DOHH2 (cell line): ENCODE measurements at regions not wholly inside any gene's neighbourhood (a gene's known extent, or its start where the extent isn't known, plus 50 kb on each side); places are given as distances from the start of the nearest gene placed in this dataset.

Experiments
- H3F3A ChIP-seq: fragments of 200-600 bp; sonication (generic), shearing (Covaris generic); 2 replicates; pipeline ENCODE4 v1.6.0; 2016; ENCODE audit warnings: antibody characterized with exemption, mild to moderate bottlenecking; ENCODE audit not compliant: control insufficient read depth, insufficient read depth
- H3K27ac ChIP-seq: fragments of 200-600 bp; sonication (generic); 2 replicates; pipeline ENCODE4 v1.5.1; 2014; ENCODE audit warnings: low read depth, mild to moderate bottlenecking, low read length, moderate library complexity
- H3K27me3 ChIP-seq: fragments of 200-600 bp; sonication (generic); 2 replicates; pipeline ENCODE4 v1.6.1; 2014; ENCODE audit warnings: mild to moderate bottlenecking, low read length, mixed read lengths; ENCODE audit not compliant: control insufficient read depth
- H3K36me3 ChIP-seq: fragments of 200-600 bp; sonication (generic); 2 replicates; pipeline ENCODE4 v1.6.1; 2014; ENCODE audit warnings: mild to moderate bottlenecking, low read length, moderate library complexity, mixed read lengths; ENCODE audit not compliant: control insufficient read depth
- H3K4me1 ChIP-seq: fragments of 200-600 bp; sonication (generic); 2 replicates; pipeline ENCODE4 v1.6.1; 2014; ENCODE audit warnings: mild to moderate bottlenecking, low read length, mixed read lengths; ENCODE audit not compliant: control insufficient read depth
- H3K4me2 ChIP-seq: fragments of 200-600 bp; sonication (generic); 2 replicates; pipeline ENCODE4 v1.6.0; 2014; ENCODE audit warnings: mild to moderate bottlenecking, low read length, moderate library complexity
- H3K4me3 ChIP-seq: fragments of 200-600 bp; sonication (generic); 2 replicates; pipeline ENCODE4 v1.5.1; 2014; ENCODE audit warnings: mild to moderate bottlenecking, low read length, mixed read lengths
- H3K79me2 ChIP-seq: fragments of 200-600 bp; sonication (generic); 2 replicates; pipeline ENCODE4 v1.6.1; 2014; ENCODE audit warnings: mild to moderate bottlenecking, low read length, mixed read lengths; ENCODE audit not compliant: control insufficient read depth
- H3K9me2 ChIP-seq: fragments of 200-600 bp; sonication (generic); replicated peaks from 2 replicates; pipeline ENCODE4 v1.6.1; 2014; ENCODE audit warnings: mild to moderate bottlenecking, low read length, mixed read lengths; ENCODE audit not compliant: control insufficient read depth
- H3K9me3 ChIP-seq: fragments of 200-600 bp; sonication (generic); 2 replicates; pipeline ENCODE4 v1.6.1; 2014; ENCODE audit warnings: antibody characterized with exemption, low read length, mixed read lengths; ENCODE audit not compliant: control insufficient read depth, insufficient read depth
- H4K20me1 ChIP-seq: fragments of 200-600 bp; sonication (generic); 2 replicates; pipeline ENCODE4 v1.6.0; 2014; ENCODE audit warnings: low read depth, mild to moderate bottlenecking, antibody characterized with exemption, low read length, moderate library complexity; ENCODE audit not compliant: control insufficient read depth, insufficient read depth
- EZH2phosphoT487 ChIP-seq: fragments of 200-600 bp; sonication (generic); IDR thresholded peaks from 2 replicates; pipeline ENCODE4 v1.6.1; 2017; ENCODE audit warnings: borderline replicate concordance, mild to moderate bottlenecking, antibody characterized with exemption, low read length, moderate library complexity, mixed read lengths
- TF ChIP-seq, protein P1 (sequence below): fragments of 200-600 bp; sonication (generic); IDR thresholded peaks from one replicate; pipeline ENCODE4 v1.5.1; 2014; ENCODE audit warnings: antibody characterized with exemption, mild to moderate bottlenecking, low read depth, low read length; ENCODE audit not compliant: poor library complexity, severe bottlenecking

DNA sequence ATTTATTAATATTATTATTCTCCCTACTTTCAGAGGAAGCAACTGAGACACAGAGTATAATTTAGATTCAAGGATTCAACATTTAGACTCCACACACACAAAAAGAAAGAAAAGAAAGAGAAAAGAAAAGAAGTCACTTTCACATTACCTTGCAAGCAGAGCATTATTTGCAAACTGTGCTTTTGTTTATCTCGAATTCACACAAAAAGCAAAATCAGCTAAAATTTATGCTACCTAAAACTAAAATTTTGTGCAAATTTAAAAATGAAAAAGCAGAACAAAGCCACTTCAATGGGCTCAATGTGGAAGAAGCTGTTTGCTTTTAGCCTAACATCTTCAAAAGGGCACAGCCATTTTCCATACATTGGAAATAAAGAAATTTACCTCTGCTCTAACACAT lies 1282.7 kb upstream of the GYPC start:
- H3K79me2 ChIP-seq, result no peaks in the 10 kb centered on the region
- H3K4me2 ChIP-seq, result no peak overlapping the region
- H4K20me1 ChIP-seq, result no peaks in the 10 kb centered on the region
- H3K9me2 ChIP-seq, result no peaks in the 10 kb centered on the region
- no peak overlapping the region for H3K4me3 ChIP-seq
- no peaks in the 10 kb centered on the region for H3F3A ChIP-seq
- no peaks in the 10 kb centered on the region for H3K4me1 ChIP-seq
- H3K36me3 ChIP-seq, result no peaks in the 10 kb centered on the region
- no peak overlapping the region for H3K27ac ChIP-seq
- H3K27me3 ChIP-seq, result no peaks in the 10 kb centered on the region
- no peak for TF ChIP-seq EZH2phosphoT487
- TF ChIP-seq, protein P1, sequence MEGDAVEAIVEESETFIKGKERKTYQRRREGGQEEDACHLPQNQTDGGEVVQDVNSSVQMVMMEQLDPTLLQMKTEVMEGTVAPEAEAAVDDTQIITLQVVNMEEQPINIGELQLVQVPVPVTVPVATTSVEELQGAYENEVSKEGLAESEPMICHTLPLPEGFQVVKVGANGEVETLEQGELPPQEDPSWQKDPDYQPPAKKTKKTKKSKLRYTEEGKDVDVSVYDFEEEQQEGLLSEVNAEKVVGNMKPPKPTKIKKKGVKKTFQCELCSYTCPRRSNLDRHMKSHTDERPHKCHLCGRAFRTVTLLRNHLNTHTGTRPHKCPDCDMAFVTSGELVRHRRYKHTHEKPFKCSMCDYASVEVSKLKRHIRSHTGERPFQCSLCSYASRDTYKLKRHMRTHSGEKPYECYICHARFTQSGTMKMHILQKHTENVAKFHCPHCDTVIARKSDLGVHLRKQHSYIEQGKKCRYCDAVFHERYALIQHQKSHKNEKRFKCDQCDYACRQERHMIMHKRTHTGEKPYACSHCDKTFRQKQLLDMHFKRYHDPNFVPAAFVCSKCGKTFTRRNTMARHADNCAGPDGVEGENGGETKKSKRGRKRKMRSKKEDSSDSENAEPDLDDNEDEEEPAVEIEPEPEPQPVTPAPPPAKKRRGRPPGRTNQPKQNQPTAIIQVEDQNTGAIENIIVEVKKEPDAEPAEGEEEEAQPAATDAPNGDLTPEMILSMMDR, result no peak
- no peaks in the 10 kb centered on the region for H3K9me3 ChIP-seq

DNA sequence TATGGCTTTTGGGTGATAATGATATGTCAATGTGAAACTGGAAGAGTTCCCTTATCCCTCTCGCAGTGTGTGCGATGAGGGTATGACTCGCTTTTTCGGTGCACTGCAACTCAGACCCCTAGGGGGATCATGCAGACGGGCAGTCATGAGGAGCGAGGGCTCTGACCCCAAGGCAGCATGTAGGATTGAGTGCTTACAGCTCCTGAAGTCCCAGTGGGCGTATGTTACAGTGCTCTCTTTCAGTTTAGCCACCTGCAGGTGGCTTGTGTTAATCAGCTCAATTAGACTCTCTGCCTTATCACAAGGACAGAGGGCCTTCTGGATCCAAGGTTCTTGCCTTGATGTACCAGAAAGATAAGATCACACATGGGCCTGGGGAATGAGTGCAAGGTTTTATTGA lies 1269.9 kb upstream of the GYPC start:
- no peaks in the 10 kb centered on the region for H3K27me3 ChIP-seq
- no peak overlapping the region for H3K4me3 ChIP-seq
- no peaks in the 10 kb centered on the region for H3K36me3 ChIP-seq
- H4K20me1 ChIP-seq, result no peaks in the 10 kb centered on the region
- H3F3A ChIP-seq, result no peaks in the 10 kb centered on the region
- no peaks in the 10 kb centered on the region for H3K4me1 ChIP-seq
- H3K79me2 ChIP-seq, result no peaks in the 10 kb centered on the region
- no peak overlapping the region for H3K27ac ChIP-seq
- no peak overlapping the region for H3K4me2 ChIP-seq
- H3K9me3 ChIP-seq, result no peaks in the 10 kb centered on the region
- H3K9me2 ChIP-seq, result no peaks in the 10 kb centered on the region
- no peak for TF ChIP-seq EZH2phosphoT487
- TF ChIP-seq, protein P1, result no peak

DNA sequence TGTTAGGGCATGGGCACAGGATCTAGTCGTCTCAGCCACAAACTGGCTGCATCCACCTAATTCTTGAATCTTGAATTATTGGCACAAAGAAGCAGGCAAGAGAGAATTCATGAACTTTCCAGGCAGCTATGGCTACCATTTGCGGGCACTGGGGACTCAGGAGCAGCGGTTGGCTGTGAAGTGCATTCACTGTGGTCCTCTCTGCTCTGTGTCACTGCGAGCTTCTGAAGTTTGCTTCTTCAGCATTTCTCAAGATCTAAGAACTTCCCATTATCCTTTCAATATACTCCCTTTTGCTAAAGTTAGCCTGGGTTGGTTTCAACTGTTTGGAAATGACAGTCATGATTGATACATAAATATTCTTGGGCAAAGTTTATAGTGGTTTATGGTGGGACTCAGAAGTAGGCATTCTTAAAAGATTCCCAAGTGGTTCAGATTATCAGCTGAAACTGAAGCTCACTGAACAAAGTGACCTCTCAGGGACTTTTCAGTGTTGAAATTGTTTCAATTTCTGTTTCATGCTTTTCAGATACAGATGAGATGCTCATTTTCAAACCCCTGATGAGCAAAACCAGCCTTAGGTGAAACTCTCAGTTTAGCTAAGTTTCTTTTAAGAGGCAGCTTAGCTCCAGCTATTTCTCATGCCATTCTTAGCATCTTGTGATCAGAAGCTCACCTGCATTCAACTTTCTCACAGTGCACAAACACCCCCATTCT lies 1258.3 kb upstream of the GYPC start:
- TF ChIP-seq, protein P1, result no peak
- TF ChIP-seq EZH2phosphoT487, result no peak
- H4K20me1 ChIP-seq, result no peaks in the 10 kb centered on the region
- H3F3A ChIP-seq, result no peaks in the 10 kb centered on the region
- no peaks in the 10 kb centered on the region for H3K27me3 ChIP-seq
- H3K4me2 ChIP-seq, result no peak overlapping the region
- no peak overlapping the region for H3K27ac ChIP-seq
- no peaks in the 10 kb centered on the region; the same call in 1 of the 2 replicates for H3K9me3 ChIP-seq
- H3K4me1 ChIP-seq, result no peaks in the 10 kb centered on the region
- H3K9me2 ChIP-seq, result no peaks in the 10 kb centered on the region
- H3K36me3 ChIP-seq, result no peaks in the 10 kb centered on the region
- H3K79me2 ChIP-seq, result no peaks in the 10 kb centered on the region
- no peak overlapping the region for H3K4me3 ChIP-seq
